ENCODE measurements at regions not wholly inside any gene's neighbourhood (a gene's known extent, or its start where the extent isn't known, plus 50 kb on each side); places are given as distances from the start of the nearest gene placed in this dataset.

DNA sequence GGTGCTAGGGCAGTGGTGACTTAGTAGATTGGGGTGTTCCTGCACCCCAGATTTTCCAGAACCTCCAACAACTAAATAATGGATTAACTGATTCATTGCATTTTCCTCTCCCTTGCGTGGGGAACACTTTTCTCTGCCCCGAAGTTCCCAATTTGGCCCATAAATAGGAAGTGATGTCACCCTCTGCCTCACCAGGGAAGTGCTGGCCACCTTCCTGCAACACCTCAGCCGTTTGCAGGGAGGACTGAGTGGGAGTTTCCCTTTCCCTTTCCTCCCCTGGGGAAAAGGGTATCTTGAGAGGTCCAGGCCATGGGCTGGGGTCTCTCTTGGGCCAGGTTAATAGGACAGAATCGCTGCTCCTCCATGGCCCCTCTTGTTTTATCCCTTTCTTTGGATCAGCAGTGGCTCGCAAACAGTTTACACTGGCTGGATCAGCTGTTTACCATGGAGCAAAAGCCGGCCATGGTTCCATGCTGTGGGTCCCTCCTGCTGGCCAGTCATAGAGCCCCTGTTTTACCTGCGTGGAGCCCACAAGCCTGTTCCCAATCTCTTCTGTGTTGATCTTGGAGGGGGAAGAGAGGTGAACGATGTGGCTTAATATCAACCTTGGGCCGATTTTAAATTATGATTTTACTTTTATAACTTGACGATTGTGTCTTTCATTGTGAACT is 91.6 kb upstream of the VRK1 start:
- no peaks in the 10 kb centered on the region for H4K20me1 ChIP-seq (replicated peaks; ENCODE audit: control insufficient read depth, extremely low read depth, insufficient read depth, low read length)
- dilution Hi-C loops (cut with MboI; ENCODE audit: extremely low pct_ligation_motif_present, low sequenced_read_pairs): no loop called here
- POLR2A ChIA-PET: no interaction called here
- CTCF ChIA-PET: no interaction called here
- no TSS peak for BruUV-seq (replicated peaks)
- no peaks in the 10 kb centered on the region for H3K9me1 ChIP-seq (replicated peaks; ENCODE audit: control insufficient read depth, extremely low read depth, insufficient read depth, low read length)
- intact Hi-C loops (cut with micrococcal nuclease): no loop called here
- H3K79me2 ChIP-seq (ENCODE audit: control insufficient read depth, insufficient read depth, low read length): no peaks in the 10 kb centered on the region
- H2AFZ ChIP-seq (ENCODE audit: low read depth, low read length): no peak overlapping the region
- H3K4me1 ChIP-seq (ENCODE audit: control insufficient read depth, extremely low read depth, insufficient read depth, low read length): no peaks in the 10 kb centered on the region
- no peak for FAIRE-seq
- no peaks in the 10 kb centered on the region for H3K27me3 ChIP-seq (ENCODE audit: control insufficient read depth in 2 of 2, insufficient read depth in 2 of 2, low read length in 2 of 2)
- DNase-seq (ENCODE audit: low read depth, low spot score): no peak
- H3K4me3 ChIP-seq (replicated peaks in 1 of 3; ENCODE audit: insufficient read depth in 1 of 3, low read depth in 1 of 3, low read length in 3 of 3): no peak overlapping the region
- H3K36me3 ChIP-seq (ENCODE audit: control insufficient read depth in 2 of 2, extremely low read depth in 1 of 2, insufficient read depth in 2 of 2, low read length in 2 of 2): no peaks in the 10 kb centered on the region
- TF ChIP-seq JUN (IDR thresholded peaks at IDR 0.05; ENCODE audit: borderline replicate concordance, insufficient read depth, insufficient read length, low read depth) (no peak), MYC (IDR thresholded peaks at IDR 0.05; ENCODE audit: low read depth, low read length) (no peak), POLR2AphosphoS5 (IDR thresholded peaks at IDR 0.05; ENCODE audit: insufficient read depth, low read depth, low read length) (no peak), POLR2A (IDR thresholded peaks at IDR 0.05; ENCODE audit: low read depth, low read length) (no peak), EZH2 (IDR thresholded peaks at IDR 0.05; ENCODE audit: borderline replicate concordance, low read depth, low read length, severe bottlenecking) (no peak), FOS (IDR thresholded peaks at IDR 0.05; ENCODE audit: borderline replicate concordance, insufficient read depth, low read length) (no peak), GATA2 (IDR thresholded peaks at IDR 0.05; ENCODE audit: insufficient read depth, insufficient read length, low read depth, low read length) (no peak)
- TF ChIP-seq, protein P1, sequence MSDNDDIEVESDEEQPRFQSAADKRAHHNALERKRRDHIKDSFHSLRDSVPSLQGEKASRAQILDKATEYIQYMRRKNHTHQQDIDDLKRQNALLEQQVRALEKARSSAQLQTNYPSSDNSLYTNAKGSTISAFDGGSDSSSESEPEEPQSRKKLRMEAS (IDR thresholded peaks at IDR 0.05; ENCODE audit: insufficient read depth, insufficient read length): no peak
- TF ChIP-seq, protein P2, sequence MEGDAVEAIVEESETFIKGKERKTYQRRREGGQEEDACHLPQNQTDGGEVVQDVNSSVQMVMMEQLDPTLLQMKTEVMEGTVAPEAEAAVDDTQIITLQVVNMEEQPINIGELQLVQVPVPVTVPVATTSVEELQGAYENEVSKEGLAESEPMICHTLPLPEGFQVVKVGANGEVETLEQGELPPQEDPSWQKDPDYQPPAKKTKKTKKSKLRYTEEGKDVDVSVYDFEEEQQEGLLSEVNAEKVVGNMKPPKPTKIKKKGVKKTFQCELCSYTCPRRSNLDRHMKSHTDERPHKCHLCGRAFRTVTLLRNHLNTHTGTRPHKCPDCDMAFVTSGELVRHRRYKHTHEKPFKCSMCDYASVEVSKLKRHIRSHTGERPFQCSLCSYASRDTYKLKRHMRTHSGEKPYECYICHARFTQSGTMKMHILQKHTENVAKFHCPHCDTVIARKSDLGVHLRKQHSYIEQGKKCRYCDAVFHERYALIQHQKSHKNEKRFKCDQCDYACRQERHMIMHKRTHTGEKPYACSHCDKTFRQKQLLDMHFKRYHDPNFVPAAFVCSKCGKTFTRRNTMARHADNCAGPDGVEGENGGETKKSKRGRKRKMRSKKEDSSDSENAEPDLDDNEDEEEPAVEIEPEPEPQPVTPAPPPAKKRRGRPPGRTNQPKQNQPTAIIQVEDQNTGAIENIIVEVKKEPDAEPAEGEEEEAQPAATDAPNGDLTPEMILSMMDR (IDR thresholded peaks at IDR 0.05; ENCODE audit: extremely low read depth in 1 of 2, insufficient read depth in 1 of 2, low read depth in 1 of 2, low read length in 2 of 2): no peak
- H3K9me3 ChIP-seq (replicated peaks; ENCODE audit: control insufficient read depth, insufficient read depth, low read length): no peaks in the 10 kb centered on the region
- no peak overlapping the region for H3K27ac ChIP-seq (ENCODE audit: insufficient read depth, low read depth, low read length)
- no peak overlapping the region for H3K4me2 ChIP-seq (ENCODE audit: insufficient read depth, low read length)
- no peak overlapping the region for H3K9ac ChIP-seq (replicated peaks; ENCODE audit: extremely low read depth, insufficient read depth, low read length)

Measured in endothelial cell of umbilical vein (primary cell).